Muscle layer of duodenum (tissue), 2 donors: ENCODE measurements at regions not wholly inside any gene's neighbourhood (a gene's known extent, or its start where the extent isn't known, plus 50 kb on each side); places are given as distances from the start of the nearest gene placed in this dataset.
"Not testable (repeated sequence)": the region's sequence is repeated elsewhere in the genome, so short reads cannot be mapped to it uniquely, and the experiment has no call there.

ENCODE experiments used
- H3K27ac ChIP-seq: one replicate; pipeline ENCODE4 v1.7.0; 2013; ENCODE audit warnings: mild to moderate bottlenecking, low read length
- H3K27me3 ChIP-seq: one replicate; pipeline ENCODE4 v1.7.0; 2013; ENCODE audit warnings: low read depth, mild to moderate bottlenecking, control low read depth, low read length
- H3K36me3 ChIP-seq, 2 donors: one replicate each; pipeline ENCODE4 v1.7.0; 2013; ENCODE audit warnings: low read length in 2 of 2, control low read depth in 1 of 2, mild to moderate bottlenecking in 1 of 2; ENCODE audit not compliant: insufficient read depth in 2 of 2, control insufficient read depth in 1 of 2
- H3K4me1 ChIP-seq, 2 donors: one replicate each; pipeline ENCODE4 v1.7.0; 2013; ENCODE audit warnings: low read length in 2 of 2, mild to moderate bottlenecking in 2 of 2, control low read depth in 1 of 2, moderate library complexity in 1 of 2; ENCODE audit not compliant: insufficient read depth in 2 of 2, control insufficient read depth in 1 of 2
- H3K4me3 ChIP-seq, 2 donors: one replicate each; pipeline ENCODE4 v1.7.0; 2013; ENCODE audit warnings: low read length in 2 of 2, low read depth in 1 of 2, mild to moderate bottlenecking in 1 of 2
- H3K9me3 ChIP-seq, 2 donors: one replicate each; pipeline ENCODE4 v1.7.0; 2013; ENCODE audit warnings: low read length in 2 of 2, control low read depth in 1 of 2, mild to moderate bottlenecking in 1 of 2; ENCODE audit not compliant: control insufficient read depth in 1 of 2
- donor health status: healthy.

- not testable (repeated sequence) for H3K9me3 ChIP-seq
Observed at GRCh38 chr7:150000780-150001599, 127.2 kb downstream of the ATP6V0E2 start.

GRCh38 chr7:150003304-150003810 is 129.6 kb downstream of the ATP6V0E2 start:
- Histone ChIP-seq H3K27me3 (no peaks in the 10 kb centered on the region), H3K4me3 (no peak overlapping the region), H3K36me3 (no peaks in the 10 kb centered on the region), H3K9me3 (no peaks in the 10 kb centered on the region), H3K27ac (no peak overlapping the region), H3K4me1 (no peaks in the 10 kb centered on the region)

More at GRCh38 chr7:150000780-150001599, 127.2 kb downstream of the ATP6V0E2 start:
- not testable (repeated sequence) for H3K4me3 ChIP-seq, H3K27me3 ChIP-seq, H3K27ac ChIP-seq, H3K36me3 ChIP-seq, H3K4me1 ChIP-seq

- not testable (repeated sequence) for H3K4me3 ChIP-seq, H3K9me3 ChIP-seq, H3K36me3 ChIP-seq, H3K27me3 ChIP-seq, H3K4me1 ChIP-seq, H3K27ac ChIP-seq
Observed at GRCh38 chr7:150003973-150004372, 130.2 kb downstream of the ATP6V0E2 start.

- H3K9me3 ChIP-seq, H3K36me3 ChIP-seq, H3K4me1 ChIP-seq, H3K27me3 ChIP-seq, H3K27ac ChIP-seq, H3K4me3 ChIP-seq: not testable (repeated sequence)
Observed at GRCh38 chr7:150004843-150005242, 131.1 kb downstream of the ATP6V0E2 start.

GRCh38 chr7:150009620-150010303 is 136.0 kb downstream of the ATP6V0E2 start:
- not testable (repeated sequence) for H3K9me3 ChIP-seq, H3K4me1 ChIP-seq, H3K27ac ChIP-seq, H3K4me3 ChIP-seq, H3K27me3 ChIP-seq, H3K36me3 ChIP-seq

GRCh38 chr7:150016651-150017189 is 143.0 kb downstream of the ATP6V0E2 start:
- not testable (repeated sequence) for H3K36me3 ChIP-seq, H3K27me3 ChIP-seq, H3K9me3 ChIP-seq, H3K4me3 ChIP-seq, H3K27ac ChIP-seq, H3K4me1 ChIP-seq

GRCh38 chr7:150020210-150020609 is 146.4 kb downstream of the ATP6V0E2 start:
- not testable (repeated sequence) for H3K4me1 ChIP-seq, H3K4me3 ChIP-seq, H3K9me3 ChIP-seq, H3K27ac ChIP-seq, H3K36me3 ChIP-seq, H3K27me3 ChIP-seq

- H3K4me3 ChIP-seq, result not testable (repeated sequence)
Observed at GRCh38 chr7:150024550-150025490, 151.1 kb downstream of the ATP6V0E2 start.

GRCh38 chr7:150025802-150026201 is 152.0 kb downstream of the ATP6V0E2 start:
- not testable (repeated sequence) for H3K27me3 ChIP-seq, H3K27ac ChIP-seq, H3K9me3 ChIP-seq, H3K4me3 ChIP-seq, H3K4me1 ChIP-seq, H3K36me3 ChIP-seq

More at GRCh38 chr7:150024550-150025490, 151.1 kb downstream of the ATP6V0E2 start:
- not testable (repeated sequence) for H3K27me3 ChIP-seq, H3K36me3 ChIP-seq, H3K27ac ChIP-seq, H3K4me1 ChIP-seq, H3K9me3 ChIP-seq

GRCh38 chr7:150028344-150029012 is 154.7 kb downstream of the ATP6V0E2 start:
- H3K9me3 ChIP-seq, H3K27me3 ChIP-seq, H3K4me3 ChIP-seq, H3K27ac ChIP-seq, H3K4me1 ChIP-seq, H3K36me3 ChIP-seq: not testable (repeated sequence)
